GM04503 (cell line): ENCODE measurements at regions not wholly inside any gene's neighbourhood (a gene's known extent, or its start where the extent isn't known, plus 50 kb on each side); places are given as distances from the start of the nearest gene placed in this dataset.

Source experiments
- DNase-seq: peaks from one replicate; pipeline ENCODE4 v3.0.0-alpha.2; 2012; ENCODE audit warnings: low read depth

GRCh38 chr3:59653405-59654122 lies 603.7 kb upstream of the CFAP20DC start:
- DNase-seq = no peak

GRCh38 chr3:59644479-59645402 lies 594.9 kb upstream of the CFAP20DC start:
- DNase-seq = no peak

DNA sequence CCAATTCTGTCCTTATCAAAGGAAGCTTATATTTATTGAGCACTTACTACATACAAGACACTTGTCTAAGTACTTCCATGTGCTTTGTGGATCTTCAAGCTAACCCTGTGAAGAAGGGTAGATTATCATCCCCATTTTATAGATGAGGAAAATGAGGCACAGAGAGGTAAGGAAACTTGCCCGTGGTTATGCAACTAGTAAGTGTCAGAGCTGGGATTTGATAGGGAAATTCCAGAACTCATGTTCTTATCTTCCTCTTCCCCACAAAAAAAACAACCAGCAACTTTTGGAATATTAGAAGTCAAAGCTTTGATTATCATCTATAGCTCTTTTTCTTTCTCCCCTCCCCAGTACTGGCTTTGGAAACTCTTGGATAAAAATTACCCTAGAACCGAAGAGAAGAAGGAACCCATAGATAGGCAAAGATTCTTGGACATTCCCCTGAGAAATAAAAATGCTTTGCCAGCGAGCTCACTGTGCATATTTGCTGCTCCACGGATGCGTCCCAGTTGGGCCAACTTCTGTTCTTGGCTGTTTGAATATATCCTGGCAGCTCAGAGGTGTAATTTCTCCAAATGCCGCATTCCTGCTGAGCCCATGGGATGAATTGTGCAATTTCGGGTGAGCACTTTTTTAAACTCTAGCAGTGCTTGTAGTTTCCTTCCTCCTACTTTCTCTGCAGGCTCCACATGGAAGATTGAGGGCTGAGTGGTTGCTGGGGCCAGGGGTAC lies 591.5 kb upstream of the CFAP20DC start:
- peak; percentile 35 for DNase-seq

GRCh38 chr3:59632760-59633573 lies 583.1 kb upstream of the CFAP20DC start:
- DNase-seq = no peak

DNA sequence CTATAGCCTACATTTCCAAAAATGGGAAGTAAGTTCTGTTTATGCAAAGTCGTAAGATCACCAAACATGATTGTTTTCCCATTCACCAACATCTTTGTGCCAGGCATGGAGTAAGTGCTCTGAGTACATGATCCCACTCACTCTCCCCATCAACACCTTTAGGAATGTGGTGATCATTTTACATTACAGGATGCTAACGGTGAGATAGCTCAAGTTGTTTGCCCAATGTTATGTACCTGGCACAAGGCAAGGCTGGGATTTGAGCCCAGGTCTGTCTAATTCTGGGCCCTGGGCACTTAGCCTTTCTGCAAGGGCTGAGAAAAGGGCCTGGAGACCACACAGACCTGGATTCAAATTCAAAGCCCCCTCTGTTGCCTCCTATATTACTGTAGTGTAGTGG lies 581.7 kb upstream of the CFAP20DC start:
- DNase-seq = no peak

DNA sequence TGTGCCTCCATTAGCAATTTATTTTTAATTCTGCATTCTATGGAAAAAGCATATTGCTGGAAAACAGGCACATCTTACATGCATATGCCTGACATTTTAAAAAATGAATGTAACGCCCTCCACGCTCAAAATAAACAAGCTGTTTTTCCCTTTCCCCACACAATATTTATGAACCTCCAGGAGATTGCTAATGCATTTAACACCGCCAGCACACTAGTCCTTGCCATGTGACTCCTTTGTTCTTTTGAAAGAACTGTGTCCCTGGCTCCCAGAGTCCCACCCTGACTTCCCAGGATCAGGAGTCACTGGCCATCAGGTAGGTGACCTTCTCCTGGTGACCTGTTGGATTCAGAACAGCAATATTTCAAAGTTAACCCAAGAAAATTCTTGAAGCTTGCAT lies 571.2 kb upstream of the CFAP20DC start:
- no peak for DNase-seq

DNA sequence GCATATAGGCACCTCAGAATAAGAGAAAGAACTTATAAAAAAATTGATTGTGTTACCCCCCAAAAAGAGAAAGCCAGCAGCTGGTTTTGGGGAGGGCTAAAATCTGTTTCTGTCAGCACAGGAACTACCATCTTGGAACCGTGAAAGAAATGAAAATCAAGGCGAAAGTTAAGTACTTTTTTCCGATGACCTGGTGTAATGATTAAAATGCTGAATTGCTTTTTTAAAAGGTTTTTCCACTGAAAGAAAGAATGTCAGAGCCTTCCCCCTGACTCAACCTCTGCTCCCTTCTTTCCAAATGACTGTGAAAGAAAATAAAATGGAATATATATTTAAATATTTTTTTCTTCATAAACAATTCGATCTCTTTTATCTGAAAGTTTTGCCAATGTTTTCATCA lies 570.5 kb upstream of the CFAP20DC start:
- no peak for DNase-seq

- no peak for DNase-seq
These were observed 562.6 kb upstream of the CFAP20DC start for GRCh38 chr3:59612444-59612715.

GRCh38 chr3:59611649-59612443 lies 562.0 kb upstream of the CFAP20DC start:
- DNase-seq = no peak

DNA sequence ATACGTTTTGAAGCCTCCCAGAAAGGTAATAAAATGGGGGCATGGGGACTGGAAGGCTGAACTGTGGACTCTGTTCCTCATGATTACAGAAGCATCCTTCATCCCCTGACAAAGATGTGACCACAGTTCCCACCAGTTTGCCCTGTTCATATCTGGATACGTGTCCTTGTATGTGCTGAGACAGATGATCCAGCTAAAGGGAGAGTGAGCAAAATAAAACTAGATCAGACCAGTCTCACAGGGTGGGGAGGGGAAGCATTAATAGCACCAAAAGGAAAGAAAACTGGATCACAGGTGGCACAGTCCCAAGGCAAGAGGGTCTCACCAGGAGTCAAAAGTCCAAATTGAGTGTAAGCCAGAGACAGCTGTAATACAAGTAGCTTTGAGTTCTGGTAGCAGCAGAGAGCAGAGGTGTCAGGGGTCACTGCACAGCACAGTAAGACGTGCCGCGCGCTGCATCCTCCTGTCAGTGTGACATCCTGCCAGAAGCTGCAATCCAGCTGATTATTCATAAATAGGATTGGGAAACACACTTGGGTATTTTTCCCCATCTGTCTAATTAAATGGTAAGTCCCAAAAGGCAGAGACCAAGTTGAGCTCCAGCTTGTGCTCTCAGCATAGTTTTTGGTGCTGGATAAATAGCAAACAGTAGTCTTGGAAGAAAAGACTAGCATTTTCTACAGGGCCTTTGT lies 560.0 kb upstream of the CFAP20DC start:
- no peak for DNase-seq

DNA sequence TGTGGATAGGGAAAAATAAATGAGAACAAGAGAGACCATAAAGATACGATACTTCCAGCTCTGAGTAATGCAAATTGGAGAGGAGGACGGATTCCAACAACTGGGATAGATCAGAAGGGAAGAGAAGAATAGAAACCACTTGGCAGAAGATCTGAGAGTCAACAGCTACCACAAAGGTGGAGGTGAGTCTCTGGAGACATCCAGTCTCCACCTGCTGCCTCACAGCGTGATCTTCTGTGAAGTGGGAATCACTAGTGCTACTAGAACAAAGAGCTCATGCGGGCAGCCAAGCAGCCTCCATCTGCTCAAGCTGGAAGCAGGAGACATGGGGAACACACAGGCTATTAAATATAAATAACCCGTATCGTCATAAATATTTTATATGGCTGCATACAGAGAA lies 558.5 kb upstream of the CFAP20DC start:
- no peak for DNase-seq

DNA sequence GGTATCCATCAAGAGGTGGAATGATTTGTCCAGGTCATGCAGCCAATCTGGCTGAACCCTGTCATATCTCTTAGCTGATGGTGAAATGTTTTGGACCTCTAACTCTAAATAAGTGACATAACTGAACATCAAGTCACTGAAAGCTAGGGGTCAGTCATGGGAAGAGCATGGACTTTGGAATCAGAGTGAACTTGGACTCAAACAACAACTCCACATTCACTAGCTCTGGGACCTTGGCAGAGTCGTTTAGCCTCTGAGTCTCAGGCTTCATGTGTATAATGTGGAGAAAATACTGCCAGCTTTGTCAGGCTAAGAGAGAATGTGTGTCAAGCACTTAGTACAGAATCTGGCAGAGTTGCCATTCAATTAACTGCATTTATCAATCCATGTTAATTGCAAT lies 557.8 kb upstream of the CFAP20DC start:
- DNase-seq = peak; percentile 5

DNA sequence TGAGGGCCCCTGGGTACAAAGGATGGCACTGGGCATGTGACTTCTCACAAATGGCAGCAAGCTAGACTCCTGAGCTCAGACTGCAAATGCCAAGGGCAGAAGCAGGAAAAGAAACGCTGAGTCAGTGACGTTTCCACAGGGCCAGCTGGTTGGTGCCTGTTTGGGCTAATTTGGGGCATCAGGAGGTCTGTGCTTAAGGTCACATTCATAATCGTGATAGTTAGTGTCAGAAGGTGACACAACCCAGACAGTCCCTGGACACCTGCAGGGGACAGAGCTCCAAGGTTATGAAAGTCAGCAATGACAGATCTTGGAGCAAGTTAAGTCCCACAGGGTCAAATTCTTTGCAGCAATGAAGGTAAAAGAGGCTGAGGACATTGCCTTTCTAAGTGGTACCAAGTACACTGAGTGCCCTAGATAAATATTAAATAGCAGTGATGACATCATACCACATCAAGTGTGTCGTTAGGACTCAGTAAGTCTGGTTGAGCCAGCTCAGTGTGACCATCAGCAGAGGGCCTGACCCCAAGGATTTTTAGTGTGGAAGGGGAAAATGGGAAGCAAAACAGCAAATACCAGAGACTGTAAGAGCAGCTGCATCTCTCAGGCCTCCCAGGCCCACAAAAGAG lies 556.9 kb upstream of the CFAP20DC start:
- no peak for DNase-seq

GRCh38 chr3:59605944-59606534 lies 556.2 kb upstream of the CFAP20DC start:
- no peak for DNase-seq

DNA sequence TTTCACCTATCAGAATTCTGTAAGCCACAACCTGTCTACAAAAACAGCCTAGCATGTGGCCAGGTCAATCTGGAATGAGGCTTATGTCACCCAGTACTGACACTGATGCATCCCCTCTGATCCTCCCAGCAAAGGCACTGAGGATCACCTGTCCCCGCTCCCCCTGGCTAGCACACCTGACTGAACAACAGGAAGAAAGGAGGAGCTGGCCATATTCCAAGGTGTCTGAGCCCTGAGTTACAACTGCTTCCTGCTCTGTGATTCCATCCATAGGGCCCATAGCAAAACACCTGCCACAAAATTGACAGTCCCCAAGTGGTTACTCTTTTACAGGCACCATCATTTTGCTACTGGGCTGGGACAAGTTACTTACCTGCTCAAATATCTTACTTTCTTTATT lies 555.5 kb upstream of the CFAP20DC start:
- no peak for DNase-seq

- DNase-seq = no peak
These were observed 551.7 kb upstream of the CFAP20DC start for GRCh38 chr3:59601486-59601885.

- DNase-seq = no peak
These were observed 550.8 kb upstream of the CFAP20DC start for GRCh38 chr3:59600631-59601030.

DNA sequence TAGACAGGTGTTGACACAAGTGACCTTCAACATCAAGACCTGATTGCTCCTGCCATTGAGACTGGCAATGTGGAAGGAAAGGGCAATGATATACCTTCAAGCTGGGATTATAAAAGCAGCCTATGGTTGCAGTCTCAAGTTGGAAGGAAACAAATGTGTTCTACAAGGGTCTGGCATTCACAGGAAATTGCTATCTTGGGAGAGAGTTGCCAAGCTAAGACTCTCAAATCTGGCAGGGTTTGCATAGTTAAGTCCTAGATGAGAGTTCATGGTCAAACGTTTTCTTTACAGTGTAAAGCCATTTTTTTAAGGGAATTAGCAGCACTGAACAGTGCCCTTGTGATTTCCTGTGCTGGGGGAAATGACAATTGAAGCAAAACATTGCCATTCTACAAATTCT lies 546.9 kb upstream of the CFAP20DC start:
- no peak for DNase-seq

- DNase-seq = no peak
These were observed 546.0 kb upstream of the CFAP20DC start for GRCh38 chr3:59595830-59596229.

GRCh38 chr3:59593380-59593779 lies 543.6 kb upstream of the CFAP20DC start:
- no peak for DNase-seq
